ENCODE measurements at regions not wholly inside any gene's neighbourhood (a gene's known extent, or its start where the extent isn't known, plus 50 kb on each side); places are given as distances from the start of the nearest gene placed in this dataset.

DNA sequence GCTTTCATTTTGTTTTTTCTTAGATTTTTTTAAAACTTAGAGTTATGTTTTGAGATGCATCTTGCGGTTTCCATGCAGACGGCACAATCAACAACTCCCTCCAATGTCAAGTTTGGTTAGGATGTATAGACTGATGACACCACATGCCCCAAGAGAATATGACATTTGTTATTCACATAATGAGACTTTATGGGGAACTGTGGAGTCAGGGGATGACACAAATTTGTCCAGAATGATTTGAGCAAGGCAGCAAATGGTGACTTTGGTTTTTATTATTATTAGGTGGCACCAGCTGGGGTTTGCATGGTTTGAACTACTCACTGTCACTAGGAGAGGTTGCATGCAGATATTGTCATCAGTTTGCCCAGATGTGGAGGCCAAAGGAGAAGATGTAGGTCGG, 461.8 kb upstream of the PRKX start:
- TF ChIP-seq, protein P1, sequence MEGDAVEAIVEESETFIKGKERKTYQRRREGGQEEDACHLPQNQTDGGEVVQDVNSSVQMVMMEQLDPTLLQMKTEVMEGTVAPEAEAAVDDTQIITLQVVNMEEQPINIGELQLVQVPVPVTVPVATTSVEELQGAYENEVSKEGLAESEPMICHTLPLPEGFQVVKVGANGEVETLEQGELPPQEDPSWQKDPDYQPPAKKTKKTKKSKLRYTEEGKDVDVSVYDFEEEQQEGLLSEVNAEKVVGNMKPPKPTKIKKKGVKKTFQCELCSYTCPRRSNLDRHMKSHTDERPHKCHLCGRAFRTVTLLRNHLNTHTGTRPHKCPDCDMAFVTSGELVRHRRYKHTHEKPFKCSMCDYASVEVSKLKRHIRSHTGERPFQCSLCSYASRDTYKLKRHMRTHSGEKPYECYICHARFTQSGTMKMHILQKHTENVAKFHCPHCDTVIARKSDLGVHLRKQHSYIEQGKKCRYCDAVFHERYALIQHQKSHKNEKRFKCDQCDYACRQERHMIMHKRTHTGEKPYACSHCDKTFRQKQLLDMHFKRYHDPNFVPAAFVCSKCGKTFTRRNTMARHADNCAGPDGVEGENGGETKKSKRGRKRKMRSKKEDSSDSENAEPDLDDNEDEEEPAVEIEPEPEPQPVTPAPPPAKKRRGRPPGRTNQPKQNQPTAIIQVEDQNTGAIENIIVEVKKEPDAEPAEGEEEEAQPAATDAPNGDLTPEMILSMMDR (IDR thresholded peaks at IDR 0.05; ENCODE audit: control insufficient read depth, insufficient read depth, low read depth, low read length, missing control alignments): no peak
- H3K4me3 ChIP-seq (ENCODE audit: control insufficient read depth, low read depth, low read length): no peak overlapping the region
- no peak for DNase-seq (ENCODE audit: low read depth)

DNA sequence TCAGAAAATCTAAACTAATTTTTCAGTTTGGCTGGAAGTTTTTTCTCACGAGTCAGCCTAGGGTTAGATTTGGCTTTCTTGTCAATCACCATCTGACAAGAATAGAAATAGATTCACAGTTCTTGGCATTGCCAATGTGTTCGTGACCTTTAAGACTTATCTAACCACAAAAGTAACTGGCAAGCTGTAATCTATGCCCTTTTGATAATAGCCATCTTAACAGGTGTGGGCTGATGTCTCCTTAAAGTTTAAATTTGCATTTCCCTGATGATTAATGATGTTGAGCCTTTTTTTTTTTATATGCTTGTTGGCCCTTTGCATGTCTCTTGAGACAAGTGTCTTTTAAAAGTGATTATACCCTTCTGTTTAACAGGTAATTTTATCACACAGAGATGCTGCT, 460.3 kb upstream of the PRKX start:
- DNase-seq (ENCODE audit: low read depth): no peak
- H3K4me3 ChIP-seq (ENCODE audit: control insufficient read depth, low read depth, low read length): no peak overlapping the region
- TF ChIP-seq, protein P1 (IDR thresholded peaks at IDR 0.05; ENCODE audit: control insufficient read depth, insufficient read depth, low read depth, low read length, missing control alignments): no peak

DNA sequence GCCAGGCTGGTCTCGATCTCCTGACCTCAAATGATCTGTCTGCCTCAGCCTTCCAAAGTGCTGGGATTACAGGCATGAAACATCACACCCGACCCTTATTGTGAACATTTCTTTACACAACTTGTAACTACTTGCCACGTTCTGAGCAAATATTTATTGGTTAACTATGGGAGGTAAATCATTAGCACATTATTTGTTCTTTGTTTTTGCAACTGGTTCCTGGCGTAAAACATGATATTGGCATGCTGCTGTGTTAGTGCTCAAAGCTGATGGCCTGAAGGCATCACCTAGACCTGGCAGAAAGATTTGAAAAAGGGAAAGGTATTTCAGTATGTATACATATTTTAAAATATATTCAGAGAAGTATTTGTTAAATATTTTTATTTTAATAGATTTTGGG, 438.3 kb upstream of the PRKX start:
- H3K4me3 ChIP-seq (ENCODE audit: control insufficient read depth, low read depth, low read length): no peak overlapping the region
- no peak for DNase-seq (ENCODE audit: low read depth)
- TF ChIP-seq, protein P1 (IDR thresholded peaks at IDR 0.05; ENCODE audit: control insufficient read depth, insufficient read depth, low read depth, low read length, missing control alignments): no peak

DNA sequence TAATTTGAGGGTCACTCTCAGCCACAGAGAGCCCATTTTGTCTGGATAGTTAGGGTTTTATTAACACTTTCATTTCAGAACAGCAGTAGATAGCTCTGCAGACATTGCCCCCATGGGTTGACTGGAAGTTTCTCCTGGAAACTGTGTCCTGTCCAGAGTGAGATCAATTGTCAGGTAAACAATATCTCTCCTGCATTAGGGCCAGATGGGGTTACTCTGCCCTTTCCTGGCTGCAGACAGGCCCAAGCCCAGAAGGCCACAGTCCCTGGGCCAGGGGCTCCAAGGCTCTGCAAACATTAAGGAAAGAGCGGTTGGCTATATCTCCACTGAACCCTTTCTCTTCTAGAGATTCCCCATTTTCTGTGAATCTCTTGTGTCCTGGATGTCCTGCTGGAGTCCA, 436.8 kb upstream of the PRKX start:
- no peak for DNase-seq (ENCODE audit: low read depth)
- H3K4me3 ChIP-seq (ENCODE audit: control insufficient read depth, low read depth, low read length): no peak overlapping the region
- TF ChIP-seq, protein P1 (IDR thresholded peaks at IDR 0.05; ENCODE audit: control insufficient read depth, insufficient read depth, low read depth, low read length, missing control alignments): no peak

DNA sequence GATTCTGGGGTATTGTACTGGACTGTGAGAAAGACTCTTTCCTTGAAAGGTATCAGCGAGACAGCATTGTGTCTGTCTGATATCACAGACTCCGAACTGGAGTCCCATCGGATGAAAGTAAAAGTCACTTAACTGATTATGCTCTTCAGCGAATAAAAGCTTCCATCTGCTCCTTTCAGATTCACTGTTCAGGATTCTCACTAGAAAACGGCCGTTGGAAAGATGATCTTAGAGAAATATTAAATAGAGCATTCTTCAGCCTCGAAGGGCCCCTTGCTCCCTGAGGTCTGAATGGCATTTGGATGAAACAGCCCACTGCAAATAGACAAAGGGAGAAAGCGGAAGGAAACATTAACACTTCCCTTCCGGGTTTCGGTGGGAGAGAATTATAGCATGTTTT, 416.2 kb upstream of the PRKX start:
- no peak for DNase-seq (ENCODE audit: low read depth)
- no peak overlapping the region for H3K4me3 ChIP-seq (ENCODE audit: control insufficient read depth, low read depth, low read length)
- TF ChIP-seq, protein P1 (IDR thresholded peaks at IDR 0.05; ENCODE audit: control insufficient read depth, insufficient read depth, low read depth, low read length, missing control alignments): no peak

DNA sequence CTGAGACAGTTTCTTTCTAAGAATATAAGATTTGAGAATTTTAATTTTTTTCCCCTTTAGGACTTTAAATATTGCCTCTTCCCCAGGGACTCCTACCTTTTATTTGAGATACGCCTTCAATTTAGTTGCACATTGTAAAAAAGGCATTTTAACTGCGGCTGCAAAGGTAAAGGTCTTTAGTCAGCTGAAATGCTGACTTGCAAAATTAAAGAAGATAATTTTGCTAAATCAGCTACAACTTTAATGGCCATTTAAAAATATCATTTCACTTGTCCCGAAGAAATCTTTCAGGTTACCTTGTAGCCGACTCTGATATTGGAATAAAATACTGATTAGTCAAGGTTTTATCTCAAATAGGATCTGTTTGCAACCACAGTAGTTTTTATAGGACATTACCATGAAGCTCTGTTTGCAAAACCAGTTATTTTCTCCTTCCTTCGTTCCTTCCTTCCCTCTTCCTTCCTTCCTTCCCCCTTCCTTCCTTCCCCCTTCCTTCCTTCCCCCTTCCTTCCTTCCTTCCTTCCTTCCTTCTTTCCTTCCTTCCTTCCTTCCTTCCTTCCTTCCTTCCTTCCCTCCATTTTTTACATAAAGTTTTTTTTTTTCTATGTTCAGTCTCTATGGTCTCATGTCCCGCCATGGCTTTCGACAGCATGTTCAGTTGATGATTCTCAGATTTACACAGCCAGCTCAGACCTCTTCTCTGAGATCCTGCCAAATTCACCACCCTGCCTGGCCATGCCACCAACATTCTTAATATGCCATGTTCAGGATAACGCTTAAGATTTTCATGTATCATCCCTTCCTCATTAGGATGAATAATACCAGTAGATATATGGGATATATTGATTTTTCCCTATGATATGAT, 405.4 kb upstream of the PRKX start:
- TF ChIP-seq, protein P1 (IDR thresholded peaks at IDR 0.05; ENCODE audit: control insufficient read depth, insufficient read depth, low read depth, low read length, missing control alignments): no peak
- H3K4me3 ChIP-seq (ENCODE audit: control insufficient read depth, low read depth, low read length): no peak overlapping the region
- no peak for DNase-seq (ENCODE audit: low read depth)
